ENCODE measurements at regions not wholly inside any gene's neighbourhood (a gene's known extent, or its start where the extent isn't known, plus 50 kb on each side); places are given as distances from the start of the nearest gene placed in this dataset.
"Not testable (repeated sequence)": the region's sequence is repeated elsewhere in the genome, so short reads cannot be mapped to it uniquely, and the experiment has no call there.

DNA sequence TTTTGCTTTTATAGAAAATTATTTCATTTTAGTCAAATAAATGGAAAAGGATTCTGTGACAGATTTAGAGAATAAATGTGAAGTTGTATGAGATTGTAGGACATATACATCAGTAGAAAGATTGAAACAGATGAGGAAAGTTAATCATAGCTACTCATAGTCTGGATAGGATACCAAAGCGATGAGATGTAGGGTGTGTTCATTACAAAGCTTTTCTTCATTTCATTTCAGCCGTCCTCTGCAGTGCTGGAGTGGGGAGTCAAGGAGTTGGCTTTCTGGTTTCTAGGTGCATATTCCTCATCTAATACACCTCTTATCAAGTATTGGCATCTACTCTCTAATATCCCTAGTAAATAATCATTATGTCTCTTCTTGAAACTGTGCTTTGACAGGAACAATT lies 149.5 kb upstream of the NEGR1 start:
- DNase-seq (no peak), ATAC-seq (no peak)
- 78 to 81% methylated on average over 2 of the region's 2 CpGs for WGBS, 2 donors
- Histone ChIP-seq H3K36me3 (no peaks in the 10 kb centered on the region), H3K4me3 (no peak overlapping the region), H3K27ac (no peak overlapping the region), H3K9me3 (peaks cover 0 to 28% (median 0%) of the 10 kb centered on the region in 11 donors), H3K4me1 (no peaks in the 10 kb centered on the region), H3K27me3 (no peaks in the 10 kb centered on the region)
- TF ChIP-seq CTCF (IDR thresholded peaks at IDR 0.05) = no peak
- intact Hi-C loops (cut with DNase I) = no loop called here

GRCh38 chr1:72428276-72428675 lies 145.9 kb upstream of the NEGR1 start:
- H3K27me3 ChIP-seq; intact Hi-C loops (cut with DNase I); ATAC-seq; H3K4me1 ChIP-seq; H3K36me3 ChIP-seq; DNase-seq; H3K4me3 ChIP-seq; H3K27ac ChIP-seq: not testable (repeated sequence)
- peaks cover 0 to 45% (median 4%) of the 10 kb centered on the region in 11 donors for H3K9me3 ChIP-seq
- WGBS, 2 donors = 90 to 93% methylated on average over 7 of the region's 7 CpGs

- no peak for ATAC-seq
- TF ChIP-seq CTCF (IDR thresholded peaks at IDR 0.05) = no peak
- WGBS, 2 donors = 94 to 97% methylated on average over 18 of the region's 18 CpGs
Observed at GRCh38 chr1:72419229-72419628, 136.9 kb upstream of the NEGR1 start.

DNA sequence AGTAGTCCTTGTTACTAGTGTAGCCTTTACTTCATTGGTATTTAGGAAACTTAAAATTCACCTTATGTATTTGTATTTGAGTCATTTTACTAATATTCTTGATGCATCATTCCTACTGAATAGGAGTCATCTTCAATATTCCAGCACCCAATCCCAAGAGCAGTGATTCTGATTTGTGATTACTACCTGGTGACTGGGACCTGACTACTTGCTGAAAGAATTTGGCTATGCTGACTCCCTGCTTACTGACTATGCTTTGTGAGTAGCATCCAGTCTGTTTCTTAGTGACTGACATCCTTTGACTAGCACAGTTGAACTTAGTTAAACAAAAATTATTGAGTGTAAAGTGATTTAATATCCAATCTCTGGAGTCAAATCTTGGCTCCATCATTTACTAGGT lies 129.9 kb upstream of the NEGR1 start:
- H3K4me3 ChIP-seq = no peak overlapping the region
- H3K36me3 ChIP-seq = no peaks in the 10 kb centered on the region
- intact Hi-C loops (cut with DNase I) = no loop called here
- no peak overlapping the region for H3K27ac ChIP-seq
- no peaks in the 10 kb centered on the region for H3K27me3 ChIP-seq
- TF ChIP-seq CTCF (IDR thresholded peaks at IDR 0.05) = no peak
- no peaks in the 10 kb centered on the region for H3K9me3 ChIP-seq
- ATAC-seq (no peak), DNase-seq (no peak)
- no peaks in the 10 kb centered on the region for H3K4me1 ChIP-seq

More at GRCh38 chr1:72419229-72419628, 136.9 kb upstream of the NEGR1 start:
- intact Hi-C loops (cut with DNase I) = no loop called here
- no peaks in the 10 kb centered on the region for H3K27me3 ChIP-seq
- no peak for DNase-seq
- H3K9me3 ChIP-seq = peaks cover 0 to 4% (median 0%) of the 10 kb centered on the region in 11 donors
- H3K36me3 ChIP-seq = no peaks in the 10 kb centered on the region
- no peak overlapping the region for H3K27ac ChIP-seq
- no peak overlapping the region for H3K4me3 ChIP-seq
- H3K4me1 ChIP-seq = no peaks in the 10 kb centered on the region

DNA sequence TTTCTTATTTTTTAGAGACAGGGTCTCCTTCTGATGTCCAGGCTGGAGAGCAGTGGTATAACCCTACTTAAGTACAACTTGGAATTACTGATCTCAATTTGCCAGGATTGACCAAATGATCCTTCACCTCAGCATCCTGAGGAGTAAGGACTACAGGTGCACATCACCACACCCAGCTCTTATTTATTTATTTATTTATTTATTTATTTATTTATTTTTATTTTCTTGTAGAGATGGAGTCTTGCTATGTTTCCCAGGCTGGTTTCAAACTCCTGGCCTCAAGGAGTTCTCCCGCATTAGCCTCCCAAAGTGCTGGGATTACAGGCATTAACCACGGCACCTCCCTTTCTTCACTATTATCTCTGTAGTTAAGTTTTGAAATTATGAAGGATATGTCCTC lies 117.5 kb upstream of the NEGR1 start:
- no peaks in the 10 kb centered on the region for H3K36me3 ChIP-seq
- 90 to 98% methylated on average over 2 of the region's 2 CpGs for WGBS, 2 donors
- no peak for DNase-seq
- no peak overlapping the region for H3K4me3 ChIP-seq
- TF ChIP-seq CTCF (IDR thresholded peaks at IDR 0.05) = no peak
- ATAC-seq = no peak
- H3K27ac ChIP-seq = no peak overlapping the region
- H3K27me3 ChIP-seq = no peaks in the 10 kb centered on the region
- no peaks in the 10 kb centered on the region for H3K4me1 ChIP-seq
- no peaks in the 10 kb centered on the region for H3K9me3 ChIP-seq
- intact Hi-C loops (cut with DNase I) = no loop called here
